ENCODE measurements at regions not wholly inside any gene's neighbourhood (a gene's known extent, or its start where the extent isn't known, plus 50 kb on each side); places are given as distances from the start of the nearest gene placed in this dataset.

DNA sequence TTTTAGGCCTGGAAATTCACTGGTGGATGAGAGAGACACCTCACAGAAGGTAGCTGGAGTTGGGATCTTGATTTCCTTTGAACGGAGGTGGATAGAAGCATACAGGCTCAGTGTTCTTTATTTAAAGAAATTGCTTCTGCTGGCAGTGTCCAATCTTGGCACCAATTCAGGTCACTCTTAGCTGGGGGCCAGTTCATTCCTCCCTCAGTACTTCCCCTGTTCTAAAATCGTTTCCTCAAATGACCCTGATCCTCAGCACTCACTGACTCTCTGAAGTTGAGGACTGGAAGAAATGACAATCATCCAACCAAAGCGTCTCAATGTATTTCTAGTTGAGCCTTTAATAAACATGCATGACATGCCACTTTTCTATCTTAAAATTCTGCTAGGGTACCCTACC lies 472.5 kb upstream of the BTBD3 start:
- TF ChIP-seq, protein P1, sequence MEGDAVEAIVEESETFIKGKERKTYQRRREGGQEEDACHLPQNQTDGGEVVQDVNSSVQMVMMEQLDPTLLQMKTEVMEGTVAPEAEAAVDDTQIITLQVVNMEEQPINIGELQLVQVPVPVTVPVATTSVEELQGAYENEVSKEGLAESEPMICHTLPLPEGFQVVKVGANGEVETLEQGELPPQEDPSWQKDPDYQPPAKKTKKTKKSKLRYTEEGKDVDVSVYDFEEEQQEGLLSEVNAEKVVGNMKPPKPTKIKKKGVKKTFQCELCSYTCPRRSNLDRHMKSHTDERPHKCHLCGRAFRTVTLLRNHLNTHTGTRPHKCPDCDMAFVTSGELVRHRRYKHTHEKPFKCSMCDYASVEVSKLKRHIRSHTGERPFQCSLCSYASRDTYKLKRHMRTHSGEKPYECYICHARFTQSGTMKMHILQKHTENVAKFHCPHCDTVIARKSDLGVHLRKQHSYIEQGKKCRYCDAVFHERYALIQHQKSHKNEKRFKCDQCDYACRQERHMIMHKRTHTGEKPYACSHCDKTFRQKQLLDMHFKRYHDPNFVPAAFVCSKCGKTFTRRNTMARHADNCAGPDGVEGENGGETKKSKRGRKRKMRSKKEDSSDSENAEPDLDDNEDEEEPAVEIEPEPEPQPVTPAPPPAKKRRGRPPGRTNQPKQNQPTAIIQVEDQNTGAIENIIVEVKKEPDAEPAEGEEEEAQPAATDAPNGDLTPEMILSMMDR (IDR thresholded peaks at IDR 0.05), result no peak
- TF ChIP-seq POLR2A (IDR thresholded peaks at IDR 0.05), result no peak

All from lower leg skin (tissue), 3 donors.